SKM-1 treated with dmso at 0.1 percent for 144 hours (cell line): ENCODE measurements at regions not wholly inside any gene's neighbourhood (a gene's known extent, or its start where the extent isn't known, plus 50 kb on each side); places are given as distances from the start of the nearest gene placed in this dataset.
"Not testable (repeated sequence)": the region's sequence is repeated elsewhere in the genome, so short reads cannot be mapped to it uniquely, and the experiment has no call there.

Experiments used
- DNase-seq: peaks from one replicate; lab custom pipeline; 2025; ENCODE audit not compliant: unreplicated experiment; lab: John Stamatoyannopoulos, UW

GRCh38 chr6:92428448-92428847 lies 990.9 kb downstream of the EPHA7 start:
- DNase-seq = no peak

- no peak for DNase-seq
These were observed 991.9 kb downstream of the EPHA7 start for GRCh38 chr6:92427453-92427852.

GRCh38 chr6:92415656-92416055 lies 1003.7 kb downstream of the EPHA7 start:
- no peak for DNase-seq

GRCh38 chr6:92408350-92408749 lies 1011.0 kb downstream of the EPHA7 start:
- DNase-seq = no peak

GRCh38 chr6:92404281-92404680 lies 1015.1 kb downstream of the EPHA7 start:
- no peak for DNase-seq

GRCh38 chr6:92399911-92400310 lies 1019.4 kb downstream of the EPHA7 start:
- no peak for DNase-seq

GRCh38 chr6:92388706-92389105 lies 1030.7 kb downstream of the EPHA7 start:
- DNase-seq = not testable (repeated sequence)

GRCh38 chr6:92380803-92381601 lies 1038.4 kb downstream of the EPHA7 start:
- no peak for DNase-seq

- DNase-seq = no peak
These were observed 1042.2 kb downstream of the EPHA7 start for GRCh38 chr6:92377137-92377536.

- no peak for DNase-seq
These were observed 1042.7 kb downstream of the EPHA7 start for GRCh38 chr6:92376691-92377090.

GRCh38 chr6:92371211-92372208 lies 1047.8 kb downstream of the EPHA7 start:
- DNase-seq = no peak

- no peak for DNase-seq
These were observed 1050.0 kb downstream of the EPHA7 start for GRCh38 chr6:92369309-92369708.

- DNase-seq = no peak
These were observed 1054.3 kb downstream of the EPHA7 start for GRCh38 chr6:92364948-92365541.

GRCh38 chr6:92363111-92363510 lies 1056.2 kb downstream of the EPHA7 start:
- DNase-seq = no peak

- no peak for DNase-seq
These were observed 1057.0 kb downstream of the EPHA7 start for GRCh38 chr6:92362404-92362803.

GRCh38 chr6:92361990-92362389 lies 1057.4 kb downstream of the EPHA7 start:
- DNase-seq = no peak

- DNase-seq = no peak
These were observed 1065.0 kb downstream of the EPHA7 start for GRCh38 chr6:92354270-92354829.

GRCh38 chr6:92352130-92352529 lies 1067.2 kb downstream of the EPHA7 start:
- no peak for DNase-seq

- DNase-seq = no peak
These were observed 1078.2 kb downstream of the EPHA7 start for GRCh38 chr6:92341201-92341600.

GRCh38 chr6:92339936-92340640 lies 1079.3 kb downstream of the EPHA7 start:
- DNase-seq = no peak

GRCh38 chr6:92337571-92337970 lies 1081.8 kb downstream of the EPHA7 start:
- DNase-seq = no peak
